DOHH2 (cell line): ENCODE measurements at regions not wholly inside any gene's neighbourhood (a gene's known extent, or its start where the extent isn't known, plus 50 kb on each side); places are given as distances from the start of the nearest gene placed in this dataset.

ENCODE experiments used
- CTCF ChIP-seq: fragments of 200-600 bp; sonication (generic); IDR thresholded peaks from one replicate; pipeline ENCODE4 v1.5.1; 2014; ENCODE audit warnings: antibody characterized with exemption, mild to moderate bottlenecking, low read depth, low read length; ENCODE audit not compliant: poor library complexity, severe bottlenecking
- EZH2phosphoT487 ChIP-seq: fragments of 200-600 bp; sonication (generic); IDR thresholded peaks from 2 replicates; pipeline ENCODE4 v1.6.1; 2017; ENCODE audit warnings: borderline replicate concordance, mild to moderate bottlenecking, antibody characterized with exemption, low read length, moderate library complexity, mixed read lengths

GRCh38 chr6:4712291-4712690 is 63.9 kb upstream of the CDYL start:
- TF ChIP-seq CTCF (no peak), EZH2phosphoT487 (no peak)
